ENCODE measurements at regions not wholly inside any gene's neighbourhood (a gene's known extent, or its start where the extent isn't known, plus 50 kb on each side); places are given as distances from the start of the nearest gene placed in this dataset.

DNA sequence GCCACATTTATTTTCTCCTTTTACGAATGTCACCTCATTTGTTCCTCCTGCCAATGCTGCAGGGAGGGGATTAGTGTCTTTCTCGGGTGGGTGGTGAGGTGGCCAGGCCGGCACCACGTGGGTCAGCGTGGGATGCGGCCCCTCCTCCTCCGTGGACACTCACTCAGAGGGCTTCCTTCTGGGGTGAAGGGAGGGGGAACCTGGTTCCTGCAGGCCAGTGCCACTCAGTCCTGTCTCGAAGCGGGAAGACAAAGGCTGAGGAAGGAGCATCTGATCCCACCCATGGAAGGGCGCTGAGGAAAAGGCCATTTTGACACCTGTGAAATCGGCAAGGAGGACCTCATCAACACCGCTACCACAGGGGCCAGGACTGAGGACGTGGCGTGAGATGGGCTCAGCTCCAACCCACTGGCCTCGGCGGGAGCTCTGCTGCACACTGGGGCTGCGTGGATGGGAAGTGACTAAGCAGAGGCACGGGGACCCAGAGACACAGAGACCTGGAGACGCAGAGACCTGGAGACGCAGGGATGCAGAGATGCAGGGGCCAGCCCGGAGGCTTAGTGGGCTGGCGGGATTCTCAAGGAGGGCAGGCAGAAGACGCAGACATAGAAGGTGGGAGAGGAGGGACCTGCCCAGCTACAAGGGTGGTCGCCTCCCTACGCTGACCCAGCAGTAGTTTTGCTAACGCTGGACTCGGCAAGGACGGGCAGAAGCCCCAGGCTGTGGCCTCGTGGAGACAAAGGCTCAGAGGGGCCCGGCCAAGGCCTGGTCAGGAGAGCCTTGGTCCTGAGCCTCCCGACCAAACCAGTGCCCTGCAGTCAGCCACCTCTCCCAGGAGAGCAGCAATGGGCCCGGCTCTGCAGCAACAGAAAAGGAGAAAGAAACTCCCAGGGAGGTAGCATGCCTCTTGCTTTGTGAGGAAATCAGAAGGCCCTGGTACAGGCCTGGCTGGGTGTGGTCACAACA, 1071.2 kb downstream of the BRD1 start:
- DNase-seq: no peak

DNA sequence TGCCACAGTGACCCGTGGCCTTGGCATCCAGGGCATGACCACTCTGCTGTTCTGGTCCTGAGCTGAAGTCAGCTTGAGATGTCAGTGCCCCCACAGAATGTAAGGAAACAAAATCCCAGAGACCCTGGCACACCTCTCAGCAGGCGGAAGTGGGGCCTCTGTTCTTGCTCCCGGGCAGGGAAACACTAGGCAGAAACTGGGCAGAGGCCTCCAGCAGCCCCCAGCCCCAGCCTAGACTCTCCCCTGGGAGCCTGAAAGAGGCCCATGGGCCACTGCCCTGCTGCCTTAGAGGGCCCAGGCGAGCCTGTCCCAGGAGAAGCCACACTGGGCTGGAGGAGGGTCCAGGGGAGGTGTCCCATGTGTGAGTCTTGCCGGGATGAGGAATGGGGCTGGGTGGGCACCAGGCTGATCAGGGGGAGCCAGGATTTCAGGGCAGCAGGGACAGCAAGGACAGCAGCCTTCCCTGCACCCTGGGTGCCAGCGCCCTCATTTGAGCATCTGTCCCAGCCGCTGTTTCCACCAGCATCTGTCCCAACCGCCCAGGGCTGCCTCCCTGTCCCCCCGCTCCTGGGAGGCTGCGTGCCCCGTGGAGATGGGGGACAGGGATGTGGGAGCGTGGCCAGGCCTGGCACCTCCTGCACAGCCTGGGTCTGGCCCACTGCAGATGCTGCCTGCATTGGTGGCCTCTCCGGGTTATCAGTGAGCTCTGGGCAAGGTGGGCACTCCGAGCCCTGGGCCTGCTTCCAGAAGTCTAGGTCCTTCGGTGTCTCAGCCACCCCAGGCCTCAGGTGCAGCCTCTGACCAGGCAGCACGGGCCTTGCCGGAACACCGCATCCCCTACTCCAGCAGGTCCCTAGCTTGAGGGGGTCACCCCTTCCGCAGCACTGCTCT, 1072.4 kb downstream of the BRD1 start:
- DNase-seq: no peak

DNA sequence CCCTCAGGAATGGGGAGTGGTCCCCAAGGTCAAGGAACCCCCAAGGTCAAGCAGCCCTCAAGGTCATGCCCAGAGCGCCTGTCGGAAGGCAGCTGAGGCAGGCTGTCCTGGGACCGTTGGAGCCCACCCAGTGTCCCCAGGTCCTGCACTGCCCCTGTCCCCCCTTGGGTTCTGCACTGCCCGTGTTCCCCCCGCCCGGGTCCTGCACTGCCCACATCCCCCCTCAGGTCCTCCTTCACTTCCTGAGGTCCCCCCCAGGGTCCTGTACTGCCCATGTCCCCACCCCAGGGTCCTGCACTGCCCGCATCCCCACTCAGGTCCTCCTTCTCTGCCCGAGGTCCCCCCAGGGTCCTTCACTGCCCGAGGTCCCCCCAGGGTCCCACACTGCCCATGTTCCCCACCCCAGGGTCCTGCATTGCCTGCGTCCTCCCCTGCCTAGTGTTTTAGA, 1073.0 kb downstream of the BRD1 start:
- DNase-seq: no peak

DNA sequence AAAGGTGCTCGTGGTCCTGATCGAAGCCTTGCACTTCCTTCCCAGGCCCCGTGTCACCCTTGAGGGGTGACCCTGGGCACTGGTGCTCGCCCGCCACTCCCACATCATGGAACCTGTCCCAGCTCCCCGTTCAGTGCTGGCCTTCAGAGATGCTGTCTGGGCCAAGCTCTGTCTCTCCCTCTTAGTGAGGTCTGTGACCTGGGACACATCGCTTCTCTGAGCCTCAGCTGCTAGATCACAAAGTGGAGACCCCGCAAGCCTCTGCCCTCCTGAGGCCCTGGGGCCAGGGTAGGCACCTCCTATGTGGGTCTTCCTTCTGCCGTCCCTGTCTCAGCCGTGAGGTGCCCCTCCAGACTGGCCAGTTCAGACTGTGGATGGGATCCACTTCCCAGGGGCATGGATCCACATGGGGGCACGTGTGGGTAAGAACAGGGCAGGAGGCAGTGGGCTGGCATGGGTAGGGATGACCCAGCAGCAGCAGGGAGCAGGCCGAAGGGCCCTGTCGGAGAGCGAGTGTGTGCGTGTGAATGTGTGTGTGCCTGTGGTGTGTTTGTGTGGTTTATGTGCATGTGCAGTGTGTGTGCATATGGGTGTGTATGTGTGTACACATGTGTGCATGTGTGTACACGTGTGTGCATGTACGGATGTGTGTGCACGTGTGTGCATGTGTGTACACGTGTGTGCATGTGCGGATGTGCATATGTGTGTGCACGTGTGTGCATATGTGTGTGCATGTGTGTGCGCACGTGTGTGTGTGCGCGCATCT, 1073.7 kb downstream of the BRD1 start:
- no peak for DNase-seq

DNA sequence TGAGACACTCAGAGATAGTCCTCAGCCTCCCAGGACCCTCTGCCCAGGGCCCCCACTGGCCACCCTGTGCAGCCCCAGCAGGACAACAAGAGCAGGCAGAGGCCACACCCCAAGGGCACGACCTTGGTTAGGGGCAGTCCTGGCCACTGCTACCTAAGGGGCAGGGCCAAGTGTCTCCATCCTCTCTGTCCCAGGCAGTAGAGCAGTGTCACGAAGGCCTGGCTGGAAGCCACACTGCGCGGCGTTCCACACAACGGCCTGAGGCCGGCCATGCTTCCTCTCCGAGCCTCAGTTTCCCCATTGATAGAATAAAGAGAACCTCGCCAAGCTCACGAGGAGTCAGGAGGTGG, 1074.3 kb downstream of the BRD1 start:
- DNase-seq: no peak

DNA sequence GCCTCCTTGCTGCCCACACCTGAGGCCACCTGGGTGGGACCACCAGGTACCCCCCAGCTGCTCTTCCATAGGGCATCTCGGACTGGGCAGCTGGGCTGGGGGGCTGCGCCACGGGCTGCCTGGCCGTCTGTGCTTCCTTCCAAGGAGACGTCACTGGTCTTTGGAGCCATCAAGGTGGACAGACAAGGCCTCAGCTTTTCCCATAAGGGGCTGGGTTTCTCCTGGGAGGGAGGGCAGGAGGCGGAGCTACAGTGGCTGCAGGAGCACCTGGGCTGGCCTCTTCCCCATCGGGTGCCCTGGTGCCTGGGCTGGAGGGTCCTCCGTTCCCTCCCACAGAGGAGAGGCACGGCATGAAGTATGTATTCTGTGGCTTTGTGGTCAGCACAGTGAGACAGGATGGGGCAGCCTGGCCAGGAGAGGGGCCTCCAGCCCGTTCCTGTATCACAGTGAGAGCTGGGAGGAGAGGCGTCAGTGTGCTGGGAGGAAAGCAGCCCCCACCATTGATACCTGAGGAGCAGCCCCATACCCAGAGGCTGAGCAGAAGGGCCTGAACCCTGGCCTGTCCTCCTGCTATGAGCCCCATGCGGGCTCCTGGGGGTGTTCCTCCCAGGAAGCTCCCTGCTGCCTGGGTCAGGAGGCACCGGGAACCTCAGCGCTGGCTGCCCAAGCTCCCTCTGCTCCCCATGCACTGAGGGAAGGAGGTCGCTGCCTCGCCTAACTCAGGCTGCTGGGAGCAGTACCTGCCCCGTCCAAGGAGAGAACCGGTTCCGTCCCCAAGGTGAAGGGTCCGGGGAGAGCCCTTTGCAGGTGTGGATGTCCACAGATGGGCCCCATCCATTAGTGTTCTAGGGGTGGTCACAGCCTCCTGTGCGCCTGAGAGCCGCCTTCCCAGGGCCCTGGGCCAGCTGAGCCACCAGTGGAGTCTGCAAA, 1075.0 kb downstream of the BRD1 start:
- DNase-seq: no peak

DNA sequence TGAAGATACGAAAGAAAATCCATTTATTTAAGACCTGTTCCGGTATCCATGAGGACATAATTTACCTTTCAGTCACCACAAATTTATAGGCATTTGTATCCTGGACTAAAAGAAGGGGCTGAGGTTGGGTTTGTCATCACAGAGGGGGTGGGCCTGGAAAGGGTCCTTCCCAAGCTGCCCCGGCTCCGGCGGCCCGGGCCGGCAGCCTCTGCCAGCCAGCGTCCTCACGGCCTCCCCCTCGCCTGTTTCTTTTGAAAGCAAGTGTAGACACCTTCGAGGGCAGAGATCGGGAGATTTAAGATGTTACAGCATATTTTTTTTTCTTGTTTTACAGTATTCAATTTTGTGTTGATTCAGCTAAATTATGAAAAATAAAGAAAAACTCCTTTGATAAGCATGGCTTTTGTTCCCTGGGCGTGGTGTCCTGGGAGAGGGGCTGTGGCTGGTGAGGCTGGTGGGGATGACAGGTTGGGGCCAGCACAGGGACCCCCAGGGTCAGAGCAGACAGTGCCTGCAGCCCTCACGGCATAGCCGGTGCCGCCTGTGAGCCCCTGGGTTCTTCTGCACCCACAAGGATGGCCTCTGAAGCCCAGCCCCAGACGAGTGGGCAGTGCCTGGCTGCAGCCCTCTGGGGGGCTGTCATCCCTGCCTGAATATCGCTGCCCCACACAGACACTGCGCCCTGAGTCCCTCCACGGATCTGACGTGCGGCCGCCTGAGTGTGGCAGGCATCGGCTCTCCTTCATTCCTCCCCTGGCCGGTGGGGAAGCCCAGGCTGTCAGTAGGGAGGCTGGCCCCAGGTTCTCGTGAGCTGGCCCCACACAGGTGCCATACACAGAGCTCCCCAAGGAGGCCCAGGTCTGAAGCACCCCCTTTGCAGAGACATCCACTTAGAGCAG, 1075.9 kb downstream of the BRD1 start:
- DNase-seq: no peak

DNA sequence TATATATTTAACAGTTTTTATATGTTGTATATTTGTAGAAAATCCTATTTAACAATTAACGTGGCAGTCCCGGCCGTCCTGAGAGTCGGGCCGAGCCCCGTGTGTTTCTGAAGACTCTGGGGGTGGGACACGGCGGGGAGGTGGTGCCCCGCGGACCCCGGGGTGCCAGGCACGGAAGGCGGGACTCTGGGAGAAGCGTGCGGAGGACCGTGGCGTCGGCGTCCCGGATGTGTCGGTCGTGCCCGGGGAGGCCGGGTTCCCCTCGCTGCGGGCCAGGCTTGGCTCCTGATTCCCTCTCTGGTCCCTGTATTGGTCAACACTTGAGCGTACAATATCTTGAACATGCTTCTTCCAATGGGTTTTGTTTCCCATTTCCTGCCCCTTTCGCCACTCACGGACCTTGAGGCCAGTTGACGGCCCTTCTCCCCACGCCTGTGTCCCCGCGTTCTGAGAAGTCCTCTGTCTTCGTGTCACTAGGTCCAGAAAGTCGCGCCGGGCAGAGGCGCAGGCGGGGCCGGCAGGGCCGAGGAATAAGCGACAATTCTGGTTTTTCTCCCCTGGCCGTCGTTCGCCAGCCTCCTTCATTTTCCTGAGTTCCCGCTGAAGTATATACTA, 1076.7 kb downstream of the BRD1 start:
- no peak for DNase-seq

DNA sequence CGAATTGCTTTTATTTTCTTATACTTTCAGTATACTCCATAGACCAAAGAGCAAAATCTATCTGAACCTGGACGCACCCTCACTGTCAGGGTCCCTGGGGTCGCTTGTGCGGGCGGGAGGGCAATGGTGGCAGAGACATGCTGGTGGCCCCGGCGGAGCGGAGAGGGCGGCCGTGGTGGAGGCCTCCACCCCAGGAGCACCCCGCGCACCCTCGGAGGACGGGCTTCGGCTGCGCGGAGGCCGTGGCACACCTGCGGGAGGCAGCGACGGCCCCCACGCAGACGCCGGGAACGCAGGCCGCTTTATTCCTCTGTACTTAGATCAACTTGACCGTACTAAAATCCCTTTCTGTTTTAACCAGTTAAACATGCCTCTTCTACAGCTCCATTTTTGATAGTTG, 1077.4 kb downstream of the BRD1 start:
- no peak for DNase-seq

DNA sequence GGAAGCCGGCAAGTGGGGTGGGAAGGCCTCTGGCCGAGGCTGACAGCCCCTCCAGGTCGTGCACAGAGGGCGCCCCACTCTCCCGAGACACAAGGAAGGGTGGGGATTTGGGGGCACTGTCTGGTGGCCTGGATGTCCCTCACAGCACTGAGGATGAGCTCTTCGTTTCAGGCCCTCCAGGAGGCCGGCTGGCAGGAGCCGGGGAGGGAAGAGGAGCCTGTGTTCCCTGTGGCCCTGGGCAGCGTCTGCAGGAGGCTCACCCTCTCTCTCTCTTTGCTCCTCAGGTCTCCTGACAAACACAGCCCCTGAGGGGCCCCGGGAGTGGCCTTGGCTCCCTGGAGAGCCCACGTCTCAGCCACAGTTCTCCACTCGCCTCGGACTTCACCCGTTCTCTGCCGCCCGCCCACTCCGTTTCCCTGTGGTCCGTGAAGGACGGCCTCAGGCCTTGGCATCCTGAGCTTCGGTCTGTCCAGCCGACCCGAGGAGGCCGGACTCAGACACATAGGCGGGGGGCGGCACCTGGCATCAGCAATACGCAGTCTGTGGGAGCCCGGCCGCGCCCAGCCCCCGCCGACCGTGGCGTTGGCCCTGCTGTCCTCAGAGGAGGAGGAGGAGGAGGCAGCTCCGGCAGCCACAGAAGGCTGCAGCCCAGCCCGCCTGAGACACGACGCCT, 1078.0 kb downstream of the BRD1 start:
- no peak for DNase-seq

DNA sequence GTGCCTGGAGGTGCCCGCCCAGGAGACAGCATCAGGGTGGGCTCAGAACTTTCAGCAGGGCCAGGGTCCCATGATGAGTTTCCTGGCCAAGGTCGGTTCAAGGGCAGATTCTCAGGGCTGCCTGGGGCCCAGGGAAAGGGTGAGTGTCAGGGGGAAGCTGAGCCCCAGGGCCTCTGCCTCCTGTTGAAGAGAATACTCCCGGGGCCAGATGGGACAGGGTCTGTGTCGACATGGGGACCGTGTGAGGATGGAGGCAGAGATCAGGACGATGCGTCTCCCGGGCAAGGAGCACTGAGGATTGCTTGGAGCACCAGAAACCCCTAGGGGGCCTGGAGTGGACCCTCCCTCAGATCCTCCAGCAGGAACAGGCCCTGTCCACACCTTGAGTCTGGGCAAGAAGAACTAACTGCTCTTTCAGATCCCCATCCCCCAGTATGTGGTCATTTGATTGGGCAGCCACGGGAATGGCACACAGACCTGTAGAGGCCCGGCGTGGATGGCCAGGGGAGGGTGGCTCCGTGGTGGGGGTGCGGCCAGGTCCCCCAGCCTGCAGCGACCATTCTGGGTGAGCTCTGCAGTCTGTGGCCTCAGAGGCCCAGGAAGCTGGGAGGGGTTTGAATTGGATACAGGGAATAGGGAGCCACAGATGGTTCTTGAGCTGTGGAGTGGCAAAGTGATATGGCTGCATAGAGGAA, 1078.7 kb downstream of the BRD1 start:
- DNase-seq: no peak

DNA sequence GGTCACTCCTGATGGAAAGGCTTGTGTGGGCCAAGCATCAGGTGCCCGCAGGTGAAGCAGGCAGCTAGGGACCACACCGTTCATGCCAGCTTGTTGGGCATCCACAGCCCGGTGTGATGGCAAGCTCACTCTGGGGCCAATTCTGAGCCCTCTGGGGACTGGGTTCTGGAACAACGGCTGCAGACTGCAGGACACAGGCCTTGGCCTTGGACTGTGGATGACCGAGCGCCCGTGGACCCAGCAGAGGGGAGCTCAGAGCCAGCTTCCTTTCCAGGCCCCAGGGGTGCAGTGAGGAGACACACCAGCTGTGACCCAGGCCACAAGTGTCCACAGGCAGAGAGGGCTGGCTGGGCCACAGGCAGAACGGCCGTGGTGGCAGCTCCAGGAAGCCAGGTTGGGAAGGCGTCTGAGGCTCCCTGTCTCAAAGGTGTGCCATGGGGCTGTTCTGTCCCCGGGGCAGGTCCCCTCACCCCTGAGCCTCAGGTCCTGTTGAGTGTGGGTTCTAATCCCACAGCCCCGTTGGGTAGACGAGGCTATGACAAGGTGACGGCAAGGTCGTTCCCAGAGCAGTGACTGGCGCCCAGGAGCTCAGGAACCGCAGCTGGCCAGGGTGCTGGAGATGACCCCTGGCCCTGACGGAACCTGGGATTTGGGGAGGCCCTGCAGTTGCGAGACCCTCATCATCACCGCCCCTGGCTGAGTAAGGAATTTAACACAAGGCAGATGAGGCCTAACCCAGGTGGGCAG, 1079.4 kb downstream of the BRD1 start:
- DNase-seq: no peak

DNA sequence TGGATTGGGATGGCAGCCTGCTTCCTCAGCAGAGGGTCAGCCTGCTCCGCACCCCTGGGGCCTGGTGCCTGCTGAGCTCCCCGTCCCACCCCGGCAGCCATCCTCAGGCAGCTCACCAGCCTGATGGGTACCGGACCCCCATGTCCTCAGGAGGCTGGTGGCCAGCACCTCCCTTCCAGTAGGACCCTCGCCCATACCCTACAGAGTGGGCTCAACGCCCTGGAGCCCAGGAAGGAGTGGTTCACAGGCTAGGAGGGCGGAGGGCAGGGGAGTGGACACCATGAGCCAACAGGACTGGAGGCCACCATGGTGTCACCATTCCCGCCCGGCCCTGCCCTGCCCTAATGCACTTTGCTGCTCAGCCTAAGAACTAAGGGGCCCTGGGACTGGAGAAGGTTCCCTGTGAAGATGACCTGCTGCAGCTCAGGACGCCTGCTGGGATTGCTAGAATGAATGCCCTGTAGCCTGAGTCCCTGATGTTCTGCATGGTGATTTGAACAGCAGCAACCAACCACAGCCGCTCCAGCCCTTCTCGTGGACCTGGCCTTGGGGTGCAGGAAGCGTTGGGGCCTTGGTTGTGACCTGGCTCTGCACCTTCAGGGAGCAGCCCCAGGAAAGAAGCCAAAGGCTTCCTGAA, 1080.8 kb downstream of the BRD1 start:
- no peak for DNase-seq

DNA sequence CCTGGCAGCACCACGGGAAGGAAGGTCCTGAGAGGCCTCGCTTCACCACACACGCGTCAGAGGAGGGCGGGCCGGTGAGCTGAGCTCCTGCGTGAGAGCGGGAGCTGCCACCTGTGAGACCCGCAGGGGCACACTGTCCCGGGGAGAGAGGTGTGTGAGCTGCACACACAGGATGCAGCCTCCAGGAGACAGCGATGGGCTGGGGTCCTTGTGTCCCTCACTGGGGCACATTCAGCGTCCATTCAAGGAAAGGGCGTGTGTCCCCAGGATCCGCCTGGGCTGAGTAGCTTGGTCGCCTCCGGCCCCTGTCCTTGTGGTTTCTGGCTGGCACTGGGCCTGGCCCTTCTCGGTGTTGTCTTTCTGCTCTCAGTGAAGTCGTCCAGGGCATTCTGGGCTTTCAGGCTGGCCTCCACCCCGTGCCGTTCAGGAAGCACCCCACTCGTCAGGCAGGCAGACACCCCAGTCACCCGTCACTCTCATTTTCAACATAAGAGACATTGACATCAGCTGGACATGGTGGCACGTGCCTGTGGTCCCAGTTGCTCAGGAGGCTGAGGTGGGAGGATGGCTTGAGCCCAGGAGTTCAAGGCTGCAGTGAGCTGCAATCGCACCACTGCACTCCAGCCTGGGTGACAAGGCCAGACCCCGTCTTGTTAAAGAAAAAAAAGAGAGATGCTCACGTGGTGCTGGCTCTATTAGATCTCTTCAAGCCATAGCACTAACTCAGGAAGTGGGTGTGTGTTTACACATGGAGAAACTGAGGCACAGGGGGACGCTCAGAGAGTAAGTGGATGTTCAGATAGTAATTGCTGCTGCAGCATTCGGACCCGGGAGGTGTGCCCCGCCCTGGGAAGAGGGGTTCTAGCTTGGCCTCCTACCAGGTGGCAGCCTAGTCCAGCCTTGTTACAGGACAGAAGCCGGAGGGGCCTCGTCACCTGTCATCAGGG, 1081.6 kb downstream of the BRD1 start:
- DNase-seq: no peak

DNA sequence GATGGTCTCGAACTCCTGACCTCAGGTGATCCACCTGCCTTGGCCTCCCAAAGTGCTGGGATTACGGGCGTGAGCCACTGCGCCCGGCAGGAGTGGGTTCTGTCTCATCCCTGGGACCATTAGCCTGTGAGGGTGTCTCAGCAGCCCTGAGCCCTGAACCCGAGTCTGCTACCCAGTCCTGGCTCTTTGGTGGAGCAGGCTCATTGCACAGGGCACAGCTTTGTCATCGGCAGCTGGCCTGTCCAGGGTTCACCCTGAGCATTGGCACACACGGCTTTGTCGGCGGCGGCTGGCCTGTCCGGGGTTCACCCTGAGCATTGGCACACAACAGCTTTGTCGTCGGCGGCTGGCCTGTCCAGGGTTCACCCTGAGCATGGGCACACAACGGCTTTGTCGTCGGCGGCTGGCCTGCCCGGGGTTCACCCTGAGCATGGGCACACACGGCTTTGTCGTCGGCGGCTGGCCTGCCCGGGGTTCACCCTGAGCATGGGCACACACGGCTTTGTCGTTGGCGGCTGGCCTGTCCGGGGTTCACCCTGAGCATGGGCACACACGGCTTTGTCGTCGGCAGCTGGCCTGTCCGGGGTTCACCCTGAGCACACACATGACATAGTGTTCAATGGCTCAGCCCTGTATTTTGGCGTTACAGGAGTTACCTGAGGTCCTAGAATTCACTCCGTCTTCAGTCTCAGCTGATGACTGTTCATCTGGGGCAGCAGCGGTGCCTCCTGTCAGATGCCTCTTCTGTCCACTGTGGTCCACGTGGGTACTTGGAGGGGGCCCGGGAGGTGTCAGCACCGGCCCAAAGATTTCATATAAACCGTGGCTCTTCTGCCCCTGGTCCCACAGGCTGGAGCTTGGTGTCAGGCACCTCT, 1082.5 kb downstream of the BRD1 start:
- no peak for DNase-seq

Measured in skin of body (tissue), 1 donor.